Uterus (tissue), 3 donors: ENCODE measurements at regions not wholly inside any gene's neighbourhood (a gene's known extent, or its start where the extent isn't known, plus 50 kb on each side); places are given as distances from the start of the nearest gene placed in this dataset.
"Not testable (repeated sequence)": the region's sequence is repeated elsewhere in the genome, so short reads cannot be mapped to it uniquely, and the experiment has no call there.

Experiments
- DNase-seq, 2 donors: peaks; one replicate each; pipeline ENCODE4 v3.0.0-alpha.2; 2019 to 2020
- H3K27ac ChIP-seq, 2 donors: fragments of 200-600 bp; sonication (generic); 1 replicate in 1 of 2; 2 replicates in 1 of 2; pipeline ENCODE4 v1.5.1; 2016 to 2018
- H3K27me3 ChIP-seq, 2 donors: fragments of 200-600 bp; sonication (generic); one replicate each; pipeline ENCODE4 v1.5.1; 2018 to 2019; ENCODE audit warnings: control low read depth in 1 of 2
- H3K36me3 ChIP-seq, 2 donors: fragments of 200-600 bp; sonication (generic); one replicate each; pipeline ENCODE4 v1.5.1; 2019; ENCODE audit warnings: control low read depth in 1 of 2
- H3K4me1 ChIP-seq, 2 donors: fragments of 200-600 bp; sonication (generic); one replicate each; pipeline ENCODE4 v1.5.1; 2018 to 2019; ENCODE audit warnings: control low read depth in 1 of 2
- H3K4me3 ChIP-seq, 2 donors: fragments of 200-600 bp; sonication (generic); 1 replicate in 1 of 2; 2 replicates in 1 of 2; pipeline ENCODE4 v1.5.1; 2018 to 2019; ENCODE audit warnings: mild to moderate bottlenecking in 1 of 2
- H3K9me3 ChIP-seq, 2 donors: fragments of 200-600 bp; sonication (generic); one replicate each; pipeline ENCODE4 v1.5.1; 2019; ENCODE audit warnings: control low read depth in 1 of 2
- CTCF ChIP-seq, 4 experiments: fragments of 200-600 bp in 2 of 4; fragments of 450-650 bp in 2 of 4; sonication (generic) in 2 of 4; IDR thresholded peaks; one replicate each; pipeline ENCODE4 v1.5.1; 2016 to 2019; ENCODE audit warnings: antibody characterized with exemption in 4 of 4, mild to moderate bottlenecking in 2 of 4, moderate library complexity in 1 of 4
- POLR2A ChIP-seq, 2 donors: fragments of 450-650 bp; IDR thresholded peaks; one replicate each; pipeline ENCODE4 v1.6.1; 2016; ENCODE audit warnings: antibody characterized with exemption in 2 of 2, mild to moderate bottlenecking in 1 of 2, moderate library complexity in 1 of 2
- intact Hi-C: fragments of 100-400 bp; cut with DNase I; formaldehyde crosslinking; loops from one replicate; pipeline ENCODE4 v1.15.1; 2023; ENCODE audit warnings: low total_unique reads
- donor health status: DM: yes; HTN: yes; CAD: no.

GRCh38 chr6:141464490-141464889 lies 668.2 kb upstream of the GJE1 start:
- intact Hi-C loops: no loop called here
- Histone ChIP-seq H3K27me3 (no peaks in the 10 kb centered on the region), H3K27ac (no peak overlapping the region), H3K4me3 (no peak overlapping the region), H3K4me1 (no peaks in the 10 kb centered on the region), H3K9me3 (no peaks in the 10 kb centered on the region), H3K36me3 (no peaks in the 10 kb centered on the region)
- no peak for DNase-seq
- TF ChIP-seq POLR2A (IDR thresholded peaks at IDR 0.05): no peak
- no peak for TF ChIP-seq CTCF (IDR thresholded peaks at IDR 0.05)

GRCh38 chr6:141463237-141463977 lies 669.3 kb upstream of the GJE1 start:
- H3K4me3 ChIP-seq: peak overlapping the region in 1 of 2 donors; percentile 4
- no peak for TF ChIP-seq CTCF (IDR thresholded peaks at IDR 0.05)
- no peak for TF ChIP-seq POLR2A (IDR thresholded peaks at IDR 0.05)
- DNase-seq: no peak
- H3K9me3 ChIP-seq: no peaks in the 10 kb centered on the region
- no peaks in the 10 kb centered on the region for H3K27me3 ChIP-seq
- H3K4me1 ChIP-seq: no peaks in the 10 kb centered on the region
- H3K27ac ChIP-seq: no peak overlapping the region
- intact Hi-C loops: no loop called here
- no peaks in the 10 kb centered on the region for H3K36me3 ChIP-seq

GRCh38 chr6:141460743-141461484 lies 671.8 kb upstream of the GJE1 start:
- Histone ChIP-seq H3K4me1 (no peaks in the 10 kb centered on the region), H3K4me3 (no peak overlapping the region), H3K36me3 (no peaks in the 10 kb centered on the region), H3K27me3 (no peaks in the 10 kb centered on the region), H3K27ac (no peak overlapping the region), H3K9me3 (no peaks in the 10 kb centered on the region)
- TF ChIP-seq POLR2A (IDR thresholded peaks at IDR 0.05) (no peak), CTCF (IDR thresholded peaks at IDR 0.05) (no peak)
- no peak for DNase-seq
- intact Hi-C loops: no loop called here

- H3K27ac ChIP-seq, DNase-seq, H3K4me1 ChIP-seq, H3K4me3 ChIP-seq, H3K27me3 ChIP-seq, intact Hi-C loops, H3K9me3 ChIP-seq, H3K36me3 ChIP-seq: not testable (repeated sequence)
Measured at GRCh38 chr6:141460245-141460644, 672.5 kb upstream of the GJE1 start.

GRCh38 chr6:141457984-141458383 lies 674.7 kb upstream of the GJE1 start:
- intact Hi-C loops, H3K4me3 ChIP-seq, H3K36me3 ChIP-seq, DNase-seq, H3K4me1 ChIP-seq, H3K9me3 ChIP-seq, H3K27me3 ChIP-seq, H3K27ac ChIP-seq: not testable (repeated sequence)

GRCh38 chr6:141452354-141452686 lies 680.4 kb upstream of the GJE1 start:
- Histone ChIP-seq H3K4me3 (no peak overlapping the region), H3K27me3 (no peaks in the 10 kb centered on the region), H3K36me3 (no peaks in the 10 kb centered on the region), H3K4me1 (no peaks in the 10 kb centered on the region), H3K9me3 (no peaks in the 10 kb centered on the region), H3K27ac (no peak overlapping the region)
- TF ChIP-seq CTCF (IDR thresholded peaks at IDR 0.05) (no peak), POLR2A (IDR thresholded peaks at IDR 0.05) (no peak)
- intact Hi-C loops: no loop called here
- DNase-seq: no peak
